HG03565 (cell line): ENCODE measurements at regions not wholly inside any gene's neighbourhood (a gene's known extent, or its start where the extent isn't known, plus 50 kb on each side); places are given as distances from the start of the nearest gene placed in this dataset.

Experiments
- ATAC-seq: cut with Tn5 transposase; IDR thresholded peaks from one replicate; pipeline ENCODE4 v1.9.1; 2021; ENCODE audit warnings: mild to moderate bottlenecking, moderate library complexity; ENCODE audit not compliant: unreplicated experiment

GRCh38 chr13:84290386-84290785 lies 408.1 kb upstream of the SLITRK1 start:
- no peak for ATAC-seq

- no peak for ATAC-seq
Observed at GRCh38 chr13:84279166-84279565, 396.9 kb upstream of the SLITRK1 start.

GRCh38 chr13:84272877-84273562 lies 390.7 kb upstream of the SLITRK1 start:
- no peak for ATAC-seq

GRCh38 chr13:84265257-84265764 lies 383.0 kb upstream of the SLITRK1 start:
- ATAC-seq, result no peak

- ATAC-seq, result no peak
Observed at GRCh38 chr13:84263354-84264069, 381.2 kb upstream of the SLITRK1 start.

- ATAC-seq, result no peak
Observed at GRCh38 chr13:84255226-84255797, 373.0 kb upstream of the SLITRK1 start.

- no peak for ATAC-seq
Observed at GRCh38 chr13:84249463-84249862, 367.2 kb upstream of the SLITRK1 start.

- ATAC-seq, result no peak
Observed at GRCh38 chr13:84243340-84243739, 361.1 kb upstream of the SLITRK1 start.

GRCh38 chr13:84239032-84239431 lies 356.8 kb upstream of the SLITRK1 start:
- ATAC-seq, result no peak

- ATAC-seq, result no peak
Observed at GRCh38 chr13:84238381-84238780, 356.1 kb upstream of the SLITRK1 start.

- no peak for ATAC-seq
Observed at GRCh38 chr13:84237143-84237542, 354.9 kb upstream of the SLITRK1 start.

- no peak for ATAC-seq
Observed at GRCh38 chr13:84234416-84234815, 352.1 kb upstream of the SLITRK1 start.

- no peak for ATAC-seq
Observed at GRCh38 chr13:84230568-84230967, 348.3 kb upstream of the SLITRK1 start.

GRCh38 chr13:84211048-84211447 lies 328.8 kb upstream of the SLITRK1 start:
- no peak for ATAC-seq

- ATAC-seq, result no peak
Observed at GRCh38 chr13:84208246-84208910, 326.1 kb upstream of the SLITRK1 start.

GRCh38 chr13:84207509-84207908 lies 325.2 kb upstream of the SLITRK1 start:
- no peak for ATAC-seq

GRCh38 chr13:84200971-84201370 lies 318.7 kb upstream of the SLITRK1 start:
- no peak for ATAC-seq

- no peak for ATAC-seq
Observed at GRCh38 chr13:84192125-84192524, 309.9 kb upstream of the SLITRK1 start.

- no peak for ATAC-seq
Observed at GRCh38 chr13:84191139-84191538, 308.9 kb upstream of the SLITRK1 start.

GRCh38 chr13:84187626-84188025 lies 305.4 kb upstream of the SLITRK1 start:
- ATAC-seq, result no peak

GRCh38 chr13:84139561-84140158 lies 257.4 kb upstream of the SLITRK1 start:
- ATAC-seq, result no peak
